Retinal pigment epithelial cell (primary cell): ENCODE measurements at regions not wholly inside any gene's neighbourhood (a gene's known extent, or its start where the extent isn't known, plus 50 kb on each side); places are given as distances from the start of the nearest gene placed in this dataset.
A peak's percentile ranks its signal among the peaks of the same experiment; 100 is the strongest.

Source experiments
- DNase-seq: peaks from one replicate; pipeline ENCODE4 v3.0.0-alpha.2; 2010; ENCODE audit warnings: low read depth
- H3K4me3 ChIP-seq: 2 replicates; pipeline ENCODE4 v1.5.1; 2011; ENCODE audit warnings: mild to moderate bottlenecking, low read length, control low read depth, moderate library complexity
- CTCF ChIP-seq: conservative IDR thresholded peaks from 2 replicates; pipeline ENCODE4 v1.5.1; 2011; ENCODE audit warnings: low read depth, low read length, control low read depth, inconsistent platforms

DNA sequence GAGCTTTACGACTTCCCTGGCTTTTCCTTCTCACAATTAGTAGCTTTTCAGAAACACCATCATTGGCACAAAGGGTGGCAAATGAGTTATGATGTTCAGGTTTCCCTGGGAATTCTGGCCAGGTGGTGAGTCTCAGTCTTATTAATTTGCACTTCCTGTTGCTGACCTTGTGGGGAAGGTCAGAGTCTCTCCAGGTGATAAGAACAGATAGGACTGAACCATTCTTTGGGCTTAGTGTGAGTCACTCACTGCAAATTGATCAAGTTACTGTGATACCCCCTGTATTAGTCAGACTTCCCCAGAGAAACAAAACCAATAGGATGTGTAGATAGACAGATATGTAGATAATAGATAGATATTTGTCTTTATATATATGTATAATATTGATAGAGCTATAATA, 53.8 kb upstream of the RANBP3L start:
- no peak for DNase-seq
- no peak for TF ChIP-seq CTCF
- H3K4me3 ChIP-seq = no peak overlapping the region

GRCh38 chr5:36356915-36357314, 55.2 kb upstream of the RANBP3L start:
- H3K4me3 ChIP-seq = no peak overlapping the region
- TF ChIP-seq CTCF = no peak
- no peak for DNase-seq

- no peak for DNase-seq
- TF ChIP-seq CTCF = no peak
- H3K4me3 ChIP-seq = no peak overlapping the region
Observed at GRCh38 chr5:36357391-36357975, 55.8 kb upstream of the RANBP3L start.

DNA sequence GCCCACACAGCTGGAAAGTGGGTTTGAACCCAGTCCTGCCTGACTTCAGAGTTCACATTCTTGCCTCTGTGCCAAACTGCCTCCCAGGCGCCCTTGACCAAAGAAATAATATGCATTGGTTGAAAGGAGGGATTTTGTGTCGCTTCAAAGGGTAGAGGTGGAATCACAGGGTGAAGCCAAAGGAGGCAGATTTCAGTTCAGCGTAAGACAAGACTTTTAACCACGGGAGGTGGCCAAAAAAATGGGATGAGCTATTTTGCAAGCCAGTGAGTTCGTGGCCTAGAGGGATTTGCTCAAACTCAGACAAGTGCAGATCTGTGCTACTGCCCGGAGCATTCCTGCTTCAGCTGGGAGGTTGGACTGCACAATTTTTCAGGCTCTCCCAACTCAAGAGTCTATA, 57.6 kb upstream of the RANBP3L start:
- no peak for TF ChIP-seq CTCF
- DNase-seq = no peak
- no peak overlapping the region for H3K4me3 ChIP-seq

DNA sequence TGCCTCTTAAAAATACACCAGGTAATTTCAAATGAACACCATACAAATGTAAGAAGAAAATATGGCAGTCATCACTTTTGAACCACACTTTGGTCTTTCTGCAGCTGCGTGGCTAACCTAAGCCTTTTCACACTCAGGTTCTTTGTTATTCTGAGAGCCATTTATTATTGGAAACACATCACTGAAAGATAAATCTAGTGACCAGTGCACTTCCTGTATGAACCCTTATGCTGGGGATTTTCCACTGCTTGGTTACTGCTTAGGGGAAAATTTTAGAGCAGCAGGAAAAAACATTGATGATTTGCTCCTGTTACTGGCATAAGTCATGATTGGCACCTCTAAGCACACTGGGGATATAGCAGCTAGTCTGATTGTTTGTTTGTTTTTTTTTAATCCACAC, 58.6 kb upstream of the RANBP3L start:
- TF ChIP-seq CTCF = no peak
- no peak for DNase-seq
- H3K4me3 ChIP-seq = no peak overlapping the region

DNA sequence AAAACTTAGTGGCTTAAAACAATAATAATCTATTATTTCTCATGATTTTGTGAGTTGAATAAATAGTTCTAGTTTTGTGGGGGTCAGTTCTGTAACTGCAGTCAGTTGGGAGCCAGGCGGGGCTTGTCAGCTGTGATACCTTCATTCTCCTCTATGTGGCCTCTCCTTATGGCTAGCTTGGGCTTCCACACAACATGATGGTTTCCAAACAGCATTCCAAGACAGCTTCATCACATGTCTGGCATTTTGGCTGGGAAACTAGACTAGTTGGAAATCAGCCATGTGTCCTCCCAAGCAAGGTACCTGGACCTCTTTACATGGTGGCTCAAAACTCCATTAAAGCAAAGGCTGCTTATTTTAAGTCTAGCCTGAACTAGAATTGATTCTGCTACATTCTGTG, 61.4 kb upstream of the RANBP3L start:
- peak; percentile 16 for TF ChIP-seq CTCF
- peak; percentile 8 for DNase-seq
- no peak overlapping the region for H3K4me3 ChIP-seq

DNA sequence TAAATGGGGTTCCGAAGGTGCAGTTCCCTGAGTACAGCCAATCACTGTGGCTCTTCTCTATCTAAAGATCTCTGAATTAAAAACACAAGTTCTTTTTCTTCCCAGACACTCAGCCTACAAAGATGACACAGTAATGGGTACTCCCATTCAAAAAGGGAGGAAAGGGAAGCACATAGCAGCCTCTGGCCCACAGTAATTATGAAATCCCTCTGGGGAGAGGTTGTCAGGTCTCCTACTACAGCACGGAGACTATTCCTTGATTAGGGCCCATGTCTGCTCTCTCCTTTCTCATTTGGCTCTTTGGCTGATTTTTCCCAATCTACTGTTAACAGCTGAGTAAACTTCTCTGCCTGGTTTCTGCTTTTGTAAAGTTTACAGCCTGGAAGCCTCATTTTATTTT, 62.0 kb upstream of the RANBP3L start:
- H3K4me3 ChIP-seq = no peak overlapping the region
- DNase-seq = no peak
- no peak for TF ChIP-seq CTCF
